ENCODE measurements at regions not wholly inside any gene's neighbourhood (a gene's known extent, or its start where the extent isn't known, plus 50 kb on each side); places are given as distances from the start of the nearest gene placed in this dataset.
A peak's percentile ranks its signal among the peaks of the same experiment; 100 is the strongest.
"Not testable (repeated sequence)": the region's sequence is repeated elsewhere in the genome, so short reads cannot be mapped to it uniquely, and the experiment has no call there.

- DNase-seq (ENCODE audit: low read depth): no peak
Observed at GRCh38 chr6:154602296-154602695, 91.8 kb upstream of the CNKSR3 start.

GRCh38 chr6:154602708-154603107 is 92.2 kb upstream of the CNKSR3 start:
- no peak for DNase-seq (ENCODE audit: low read depth)

- no peak for DNase-seq (ENCODE audit: low read depth)
Observed at GRCh38 chr6:154604119-154604518, 93.6 kb upstream of the CNKSR3 start.

- DNase-seq (ENCODE audit: low read depth): no peak
Observed at GRCh38 chr6:154605178-154605881, 94.8 kb upstream of the CNKSR3 start.

- no peak for DNase-seq (ENCODE audit: low read depth)
Observed at GRCh38 chr6:154605882-154606370, 95.4 kb upstream of the CNKSR3 start.

- DNase-seq (ENCODE audit: low read depth): peak; percentile 21
Observed at GRCh38 chr6:154606457-154606856, 96.0 kb upstream of the CNKSR3 start.

GRCh38 chr6:154606860-154607259 is 96.4 kb upstream of the CNKSR3 start:
- DNase-seq (ENCODE audit: low read depth): no peak

- DNase-seq (ENCODE audit: low read depth): no peak
Observed at GRCh38 chr6:154611241-154611640, 100.8 kb upstream of the CNKSR3 start.

GRCh38 chr6:154611847-154612246 is 101.4 kb upstream of the CNKSR3 start:
- DNase-seq (ENCODE audit: low read depth): no peak

GRCh38 chr6:154613137-154613676 is 102.7 kb upstream of the CNKSR3 start:
- no peak for DNase-seq (ENCODE audit: low read depth)

GRCh38 chr6:154614101-154614500 is 103.6 kb upstream of the CNKSR3 start:
- DNase-seq (ENCODE audit: low read depth): no peak

- DNase-seq (ENCODE audit: low read depth): no peak
Observed at GRCh38 chr6:154614641-154615040, 104.2 kb upstream of the CNKSR3 start.

- DNase-seq (ENCODE audit: low read depth): no peak
Observed at GRCh38 chr6:154615483-154616025, 105.1 kb upstream of the CNKSR3 start.

GRCh38 chr6:154617175-154617574 is 106.7 kb upstream of the CNKSR3 start:
- DNase-seq (ENCODE audit: low read depth): no peak

GRCh38 chr6:154619146-154619545 is 108.7 kb upstream of the CNKSR3 start:
- DNase-seq (ENCODE audit: low read depth): no peak

GRCh38 chr6:154621686-154622085 is 111.2 kb upstream of the CNKSR3 start:
- no peak for DNase-seq (ENCODE audit: low read depth)

GRCh38 chr6:154622618-154623336 is 110.4 kb upstream of the SCAF8 start:
- no peak for DNase-seq (ENCODE audit: low read depth)

- no peak for DNase-seq (ENCODE audit: low read depth)
Observed at GRCh38 chr6:154623391-154623790, 109.8 kb upstream of the SCAF8 start.

- DNase-seq (ENCODE audit: low read depth): no peak
Observed at GRCh38 chr6:154624038-154624599, 109.1 kb upstream of the SCAF8 start.

- DNase-seq (ENCODE audit: low read depth): not testable (repeated sequence)
Observed at GRCh38 chr6:154624727-154625126, 108.5 kb upstream of the SCAF8 start.

GRCh38 chr6:154625721-154626120 is 107.5 kb upstream of the SCAF8 start:
- DNase-seq (ENCODE audit: low read depth): no peak

GRCh38 chr6:154629127-154629526 is 104.1 kb upstream of the SCAF8 start:
- DNase-seq (ENCODE audit: low read depth): no peak

GRCh38 chr6:154632119-154632518 is 101.1 kb upstream of the SCAF8 start:
- DNase-seq (ENCODE audit: low read depth): no peak

Data from stimulated activated CD8-positive, alpha-beta memory T cell treated with anti-CD3 and anti-CD28 coated beads, Interleukin-15, amount 100 ng/mL, for 24 hours (primary cell).